ENCODE measurements at regions not wholly inside any gene's neighbourhood (a gene's known extent, or its start where the extent isn't known, plus 50 kb on each side); places are given as distances from the start of the nearest gene placed in this dataset.

DNA sequence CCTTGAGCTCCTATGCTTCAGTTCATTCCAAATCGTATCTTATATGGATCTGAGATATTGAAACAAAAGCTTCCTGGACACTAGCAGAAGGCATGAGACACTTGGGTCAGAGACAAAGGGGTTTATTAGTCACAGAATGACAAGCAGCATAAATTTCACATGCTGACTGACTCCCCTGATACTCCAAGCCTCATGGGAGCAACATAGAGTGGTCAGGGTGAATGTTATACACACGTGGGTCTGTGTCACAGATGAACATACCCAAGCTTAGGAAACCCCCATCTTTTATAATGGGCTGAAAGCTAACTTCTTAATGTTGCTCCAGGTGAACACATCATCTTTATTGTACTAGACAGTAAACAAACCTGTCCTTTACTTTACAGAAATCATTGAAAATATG, 599.9 kb upstream of the RGS18 start:
- Mint-ChIP-seq H3K4me1 (no peaks in the 10 kb centered on the region), H3K27ac (ENCODE audit: unreplicated experiment) (no peak overlapping the region), H3K4me3 (no peak overlapping the region), H3K36me3 (ENCODE audit: low read depth) (no peaks in the 10 kb centered on the region), H3K9me3 (no peaks in the 10 kb centered on the region), H3K27me3 (ENCODE audit: low read depth) (no peaks in the 10 kb centered on the region)
- TF ChIP-seq, protein P1, sequence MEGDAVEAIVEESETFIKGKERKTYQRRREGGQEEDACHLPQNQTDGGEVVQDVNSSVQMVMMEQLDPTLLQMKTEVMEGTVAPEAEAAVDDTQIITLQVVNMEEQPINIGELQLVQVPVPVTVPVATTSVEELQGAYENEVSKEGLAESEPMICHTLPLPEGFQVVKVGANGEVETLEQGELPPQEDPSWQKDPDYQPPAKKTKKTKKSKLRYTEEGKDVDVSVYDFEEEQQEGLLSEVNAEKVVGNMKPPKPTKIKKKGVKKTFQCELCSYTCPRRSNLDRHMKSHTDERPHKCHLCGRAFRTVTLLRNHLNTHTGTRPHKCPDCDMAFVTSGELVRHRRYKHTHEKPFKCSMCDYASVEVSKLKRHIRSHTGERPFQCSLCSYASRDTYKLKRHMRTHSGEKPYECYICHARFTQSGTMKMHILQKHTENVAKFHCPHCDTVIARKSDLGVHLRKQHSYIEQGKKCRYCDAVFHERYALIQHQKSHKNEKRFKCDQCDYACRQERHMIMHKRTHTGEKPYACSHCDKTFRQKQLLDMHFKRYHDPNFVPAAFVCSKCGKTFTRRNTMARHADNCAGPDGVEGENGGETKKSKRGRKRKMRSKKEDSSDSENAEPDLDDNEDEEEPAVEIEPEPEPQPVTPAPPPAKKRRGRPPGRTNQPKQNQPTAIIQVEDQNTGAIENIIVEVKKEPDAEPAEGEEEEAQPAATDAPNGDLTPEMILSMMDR (conservative IDR thresholded peaks at IDR 0.05) = no peak
- no peak for DNase-seq (ENCODE audit: low read depth, low spot score)

DNA sequence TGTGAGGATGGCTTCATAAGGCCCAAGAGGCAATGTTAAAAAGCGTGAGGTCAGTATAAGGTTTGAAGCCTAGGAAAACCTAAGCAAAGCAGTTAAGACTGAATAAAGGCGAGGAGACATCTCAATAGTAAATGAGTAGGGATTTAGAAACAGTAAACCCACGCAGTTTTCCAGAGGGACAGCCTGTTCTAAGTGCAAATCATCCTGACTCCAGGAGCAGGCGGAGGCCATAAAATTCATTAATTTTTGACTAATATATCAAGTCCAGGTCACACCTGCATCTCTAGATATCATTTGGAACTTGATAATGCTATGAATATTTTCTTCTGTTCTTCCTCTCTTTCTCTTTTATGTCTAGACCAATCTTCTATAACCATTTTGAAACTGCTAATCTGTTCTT, 597.0 kb upstream of the RGS18 start:
- DNase-seq (ENCODE audit: low read depth, low spot score) = no peak
- Mint-ChIP-seq H3K9me3 (no peaks in the 10 kb centered on the region), H3K27ac (ENCODE audit: unreplicated experiment) (no peak overlapping the region), H3K4me1 (no peaks in the 10 kb centered on the region), H3K4me3 (no peak overlapping the region), H3K27me3 (ENCODE audit: low read depth) (no peaks in the 10 kb centered on the region), H3K36me3 (ENCODE audit: low read depth) (no peaks in the 10 kb centered on the region)
- TF ChIP-seq, protein P1 (conservative IDR thresholded peaks at IDR 0.05) = no peak

DNA sequence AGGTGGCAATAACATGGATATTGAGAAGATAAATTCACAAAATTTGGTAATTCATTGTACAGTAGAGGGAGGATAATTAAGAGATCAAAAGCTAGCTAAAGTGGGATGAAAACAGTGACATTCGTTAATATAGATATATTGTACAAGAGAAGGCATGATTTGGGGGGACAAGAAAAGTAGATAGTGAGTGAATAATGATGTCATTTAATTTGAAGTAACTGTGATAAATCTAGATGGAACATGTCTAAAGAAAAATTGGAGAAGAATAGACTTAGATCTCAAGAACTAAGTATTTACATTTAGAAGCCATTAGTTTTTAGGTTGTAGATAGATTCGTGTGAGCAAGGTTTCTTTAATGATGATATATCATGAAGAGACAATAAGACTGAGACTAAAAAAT, 594.0 kb upstream of the RGS18 start:
- no peaks in the 10 kb centered on the region for H3K4me1 Mint-ChIP-seq
- no peaks in the 10 kb centered on the region for H3K27me3 Mint-ChIP-seq (ENCODE audit: low read depth)
- TF ChIP-seq, protein P1 (conservative IDR thresholded peaks at IDR 0.05) = no peak
- DNase-seq (ENCODE audit: low read depth, low spot score) = no peak
- H3K4me3 Mint-ChIP-seq = no peak overlapping the region
- no peaks in the 10 kb centered on the region for H3K9me3 Mint-ChIP-seq
- no peak overlapping the region for H3K27ac Mint-ChIP-seq (ENCODE audit: unreplicated experiment)
- no peaks in the 10 kb centered on the region for H3K36me3 Mint-ChIP-seq (ENCODE audit: low read depth)

DNA sequence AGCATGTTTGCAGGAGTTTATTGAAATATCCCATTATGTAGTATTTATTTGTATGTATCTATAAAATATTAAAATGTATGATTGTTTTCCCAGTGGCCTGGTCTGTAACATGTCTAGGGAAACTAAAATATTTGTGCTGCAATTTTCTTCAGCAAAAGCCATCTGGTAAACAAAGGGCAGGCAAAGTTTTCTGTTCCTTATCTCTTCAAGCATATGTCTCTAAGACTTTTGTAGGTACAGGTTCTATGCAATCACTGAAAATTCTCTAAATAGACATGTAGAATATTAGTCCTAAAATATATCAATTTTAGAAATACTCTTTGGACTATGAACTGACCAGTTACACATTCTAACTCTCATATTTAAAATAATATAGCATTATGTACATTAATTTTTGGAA, 585.8 kb upstream of the RGS18 start:
- no peaks in the 10 kb centered on the region for H3K9me3 Mint-ChIP-seq
- TF ChIP-seq, protein P1 (conservative IDR thresholded peaks at IDR 0.05) = no peak
- H3K4me1 Mint-ChIP-seq = peaks cover 5% of the 10 kb centered on the region
- no peak for DNase-seq (ENCODE audit: low read depth, low spot score)
- no peaks in the 10 kb centered on the region for H3K36me3 Mint-ChIP-seq (ENCODE audit: low read depth)
- H3K27ac Mint-ChIP-seq (ENCODE audit: unreplicated experiment) = no peak overlapping the region
- H3K27me3 Mint-ChIP-seq (ENCODE audit: low read depth) = no peaks in the 10 kb centered on the region
- no peak overlapping the region for H3K4me3 Mint-ChIP-seq

DNA sequence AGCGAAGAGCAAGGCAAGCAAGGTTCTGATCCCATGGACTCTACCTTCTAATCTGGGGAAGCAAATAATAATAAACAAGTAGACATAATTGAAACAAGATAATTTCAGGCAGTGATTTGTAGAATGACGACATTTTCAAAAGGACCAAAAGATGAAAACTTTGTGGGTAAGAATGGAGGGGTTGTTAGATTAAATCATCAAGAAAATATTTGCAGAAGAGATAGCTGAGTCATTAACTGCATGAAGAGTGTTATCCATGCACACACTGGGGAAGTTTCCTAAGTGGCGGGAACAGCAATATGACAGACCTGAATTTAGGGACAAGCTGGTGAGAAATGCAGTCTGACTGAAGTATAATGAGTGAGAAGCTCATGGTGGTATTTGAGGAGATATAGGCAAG, 583.1 kb upstream of the RGS18 start:
- Mint-ChIP-seq H3K4me1 (peaks cover 5% of the 10 kb centered on the region), H3K27ac (ENCODE audit: unreplicated experiment) (no peak overlapping the region), H3K9me3 (no peaks in the 10 kb centered on the region), H3K4me3 (no peak overlapping the region), H3K27me3 (ENCODE audit: low read depth) (no peaks in the 10 kb centered on the region), H3K36me3 (ENCODE audit: low read depth) (no peaks in the 10 kb centered on the region)
- DNase-seq (ENCODE audit: low read depth, low spot score) = no peak
- TF ChIP-seq, protein P1 (conservative IDR thresholded peaks at IDR 0.05) = no peak

DNA sequence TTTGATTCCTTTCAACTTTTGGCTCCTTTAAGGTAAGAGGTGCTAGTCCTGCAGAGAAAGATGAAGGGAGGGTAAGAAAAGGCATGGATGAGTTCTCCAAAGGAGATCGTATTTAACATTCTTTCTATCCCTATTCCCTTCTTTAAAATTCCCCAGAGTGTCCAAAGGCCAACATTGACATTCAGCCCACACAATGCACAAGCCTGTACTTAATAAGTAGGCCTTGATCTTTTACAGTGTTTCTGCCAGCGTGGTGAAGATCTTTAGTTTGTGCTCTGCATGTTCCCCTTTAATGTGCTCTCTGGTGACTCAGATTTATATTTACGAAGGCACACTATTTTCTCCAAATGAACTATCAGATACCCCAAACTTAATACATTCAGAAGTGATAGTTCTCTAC, 582.5 kb upstream of the RGS18 start:
- H3K27me3 Mint-ChIP-seq (ENCODE audit: low read depth) = no peaks in the 10 kb centered on the region
- no peaks in the 10 kb centered on the region for H3K9me3 Mint-ChIP-seq
- peaks cover 5% of the 10 kb centered on the region for H3K4me1 Mint-ChIP-seq
- H3K36me3 Mint-ChIP-seq (ENCODE audit: low read depth) = no peaks in the 10 kb centered on the region
- no peak overlapping the region for H3K27ac Mint-ChIP-seq (ENCODE audit: unreplicated experiment)
- no peak overlapping the region for H3K4me3 Mint-ChIP-seq
- DNase-seq (ENCODE audit: low read depth, low spot score) = no peak
- TF ChIP-seq, protein P1 (conservative IDR thresholded peaks at IDR 0.05) = no peak

All from neural crest cell (in vitro differentiated cells).